ENCODE measurements at regions not wholly inside any gene's neighbourhood (a gene's known extent, or its start where the extent isn't known, plus 50 kb on each side); places are given as distances from the start of the nearest gene placed in this dataset.

GRCh38 chr16:49120631-49121030 lies 161.0 kb downstream of the CBLN1 start:
- TF ChIP-seq TAF1 (IDR thresholded peaks at IDR 0.05; ENCODE audit: low read depth, low read length) (no peak), POLR2AphosphoS5 (IDR thresholded peaks at IDR 0.05; ENCODE audit: low read depth, low read length) (no peak), POLR2A (IDR thresholded peaks at IDR 0.05; ENCODE audit: low read depth, low read length) (no peak), SPI1 (IDR thresholded peaks at IDR 0.05; ENCODE audit: low read depth, low read length) (no peak), POU2F2 (IDR thresholded peaks at IDR 0.05; ENCODE audit: low read depth, low read length) (no peak)

Data from GM12891 (cell line).